ENCODE measurements at regions not wholly inside any gene's neighbourhood (a gene's known extent, or its start where the extent isn't known, plus 50 kb on each side); places are given as distances from the start of the nearest gene placed in this dataset.

- no peaks in the 10 kb centered on the region for H3K27me3 Mint-ChIP-seq (ENCODE audit: insufficient read depth, unreplicated experiment)
- no peak overlapping the region for H3K4me3 Mint-ChIP-seq (ENCODE audit: unreplicated experiment)
- intact Hi-C loops (cut with micrococcal nuclease) = no loop called here
- H3K27ac Mint-ChIP-seq (ENCODE audit: low read depth, unreplicated experiment) = no peak overlapping the region
- no peak for DNase-seq (ENCODE audit: unreplicated experiment)
- TF ChIP-seq CTCF (IDR thresholded peaks at IDR 0.05; ENCODE audit: unreplicated experiment) = no peak
- H3K36me3 Mint-ChIP-seq (ENCODE audit: insufficient read depth, unreplicated experiment) = no peaks in the 10 kb centered on the region
- no peaks in the 10 kb centered on the region for H3K9me3 Mint-ChIP-seq (ENCODE audit: unreplicated experiment)
- POLR2A ChIA-PET = no interaction called here
- CTCF ChIA-PET = interaction anchor here (0.6 kb wide), 1 partner anchor 701 kb away, joined by 3 read pairs; no protein-coding TSS in a partner anchor
- BruUV-seq (replicated peaks) = no TSS peak
- no peaks in the 10 kb centered on the region for H3K4me1 Mint-ChIP-seq (ENCODE audit: insufficient read depth, unreplicated experiment)
Observed at GRCh38 chr4:148800336-148800885, 358.2 kb upstream of the NR3C2 start.

- Mint-ChIP-seq H3K4me3 (ENCODE audit: unreplicated experiment) (no peak overlapping the region), H3K9me3 (ENCODE audit: unreplicated experiment) (no peaks in the 10 kb centered on the region), H3K27me3 (ENCODE audit: insufficient read depth, unreplicated experiment) (no peaks in the 10 kb centered on the region), H3K36me3 (ENCODE audit: insufficient read depth, unreplicated experiment) (no peaks in the 10 kb centered on the region), H3K27ac (ENCODE audit: low read depth, unreplicated experiment) (no peak overlapping the region), H3K4me1 (ENCODE audit: insufficient read depth, unreplicated experiment) (peaks cover 7% of the 10 kb centered on the region)
- intact Hi-C loops (cut with micrococcal nuclease) = no loop called here
- POLR2A ChIA-PET = interaction anchor here (0.6 kb wide), 1 partner anchor 78 kb away, joined by 5 read pairs; no protein-coding TSS in a partner anchor
- CTCF ChIA-PET = interaction anchor here (0.6 kb wide), 2 partner anchors 581 to 1121 kb away, joined by 3 read pairs; no protein-coding TSS in a partner anchor
- BruUV-seq (replicated peaks) = no TSS peak
- DNase-seq (ENCODE audit: unreplicated experiment) = no peak
- TF ChIP-seq CTCF (IDR thresholded peaks at IDR 0.05; ENCODE audit: unreplicated experiment) = no peak
Observed at GRCh38 chr4:148795156-148795864, 353.1 kb upstream of the NR3C2 start.

DNA sequence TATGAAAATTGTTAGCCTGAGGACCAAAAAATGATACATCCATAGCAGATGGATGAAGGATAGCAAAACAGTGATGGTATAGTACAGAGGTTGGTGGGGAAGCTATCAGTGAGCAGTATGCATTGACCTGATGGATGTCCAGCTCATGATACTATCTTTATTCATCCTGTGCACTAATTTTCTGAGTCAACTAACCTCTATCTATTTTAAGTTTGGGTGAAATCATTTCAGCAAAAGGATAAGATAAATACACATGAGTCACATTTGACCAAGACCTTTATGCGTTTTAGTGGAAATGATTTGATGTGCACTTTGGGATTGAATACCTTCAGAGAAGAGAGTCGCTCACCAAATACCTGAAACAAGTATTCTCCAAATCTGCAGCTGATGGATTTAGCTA, 351.0 kb upstream of the NR3C2 start:
- BruUV-seq (replicated peaks) = no TSS peak
- Mint-ChIP-seq H3K4me1 (ENCODE audit: insufficient read depth, unreplicated experiment) (peaks cover 10% of the 10 kb centered on the region), H3K27ac (ENCODE audit: low read depth, unreplicated experiment) (no peak overlapping the region), H3K27me3 (ENCODE audit: insufficient read depth, unreplicated experiment) (no peaks in the 10 kb centered on the region), H3K4me3 (ENCODE audit: unreplicated experiment) (no peak overlapping the region), H3K36me3 (ENCODE audit: insufficient read depth, unreplicated experiment) (no peaks in the 10 kb centered on the region), H3K9me3 (ENCODE audit: unreplicated experiment) (no peaks in the 10 kb centered on the region)
- ChIA-PET CTCF (interaction anchor here (0.6 kb wide), 1 partner anchor 1908 kb away, joined by 3 read pairs; no protein-coding TSS in a partner anchor), POLR2A (no interaction called here)
- intact Hi-C loops (cut with micrococcal nuclease) = no loop called here
- TF ChIP-seq CTCF (IDR thresholded peaks at IDR 0.05; ENCODE audit: unreplicated experiment) = no peak
- DNase-seq (ENCODE audit: unreplicated experiment) = no peak

- Mint-ChIP-seq H3K27ac (ENCODE audit: low read depth, unreplicated experiment) (no peak overlapping the region), H3K36me3 (ENCODE audit: insufficient read depth, unreplicated experiment) (no peaks in the 10 kb centered on the region), H3K9me3 (ENCODE audit: unreplicated experiment) (no peaks in the 10 kb centered on the region), H3K4me1 (ENCODE audit: insufficient read depth, unreplicated experiment) (peaks cover 10% of the 10 kb centered on the region), H3K27me3 (ENCODE audit: insufficient read depth, unreplicated experiment) (no peaks in the 10 kb centered on the region), H3K4me3 (ENCODE audit: unreplicated experiment) (no peak overlapping the region)
- ChIA-PET POLR2A (no interaction called here), CTCF (no interaction called here)
- peak; percentile 23 for DNase-seq (ENCODE audit: unreplicated experiment)
- no peak for TF ChIP-seq CTCF (IDR thresholded peaks at IDR 0.05; ENCODE audit: unreplicated experiment)
- intact Hi-C loops (cut with micrococcal nuclease) = no loop called here
- BruUV-seq (replicated peaks) = no TSS peak
Observed at GRCh38 chr4:148790691-148791090, 348.5 kb upstream of the NR3C2 start.
